ENCODE measurements at regions not wholly inside any gene's neighbourhood (a gene's known extent, or its start where the extent isn't known, plus 50 kb on each side); places are given as distances from the start of the nearest gene placed in this dataset.

DNA sequence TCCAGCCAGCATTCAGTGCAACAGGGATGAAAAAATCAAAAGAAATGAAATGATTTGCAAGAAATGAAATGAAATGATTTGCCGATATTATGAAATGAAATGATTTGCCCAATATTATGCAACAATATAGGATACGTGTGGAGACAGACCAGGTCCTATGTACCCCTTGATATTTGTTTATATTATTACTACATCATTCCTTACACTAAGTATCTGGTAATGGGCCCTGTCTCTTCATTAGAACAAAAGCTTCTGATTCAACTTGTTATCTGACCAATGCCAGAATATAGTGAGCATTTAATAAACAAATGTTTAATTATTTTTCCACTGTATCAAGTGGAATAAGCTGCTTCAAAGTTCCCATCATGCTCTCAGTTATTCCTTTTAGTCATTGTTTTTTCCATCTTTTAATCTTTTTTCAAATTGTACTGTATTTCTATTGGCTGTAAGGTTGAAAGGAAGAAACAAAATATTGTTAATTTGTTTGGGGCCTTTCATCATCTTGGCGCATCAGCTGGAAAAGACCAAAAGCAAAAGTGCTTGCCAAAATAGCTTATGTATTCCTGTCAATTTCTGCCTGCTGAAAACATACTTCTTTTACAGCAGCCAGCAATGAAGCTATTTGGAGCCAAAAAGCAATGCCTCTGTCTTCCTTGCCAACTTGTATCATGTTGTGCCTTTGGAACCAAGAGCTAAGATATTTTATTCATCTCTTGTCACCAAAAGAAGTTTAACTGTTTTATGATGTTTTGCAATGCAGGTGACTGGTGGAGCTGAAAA is 2314.9 kb downstream of the LRRC4C start:
- DNase-seq (ENCODE audit: low read depth in 2 of 2), result no peak

DNA sequence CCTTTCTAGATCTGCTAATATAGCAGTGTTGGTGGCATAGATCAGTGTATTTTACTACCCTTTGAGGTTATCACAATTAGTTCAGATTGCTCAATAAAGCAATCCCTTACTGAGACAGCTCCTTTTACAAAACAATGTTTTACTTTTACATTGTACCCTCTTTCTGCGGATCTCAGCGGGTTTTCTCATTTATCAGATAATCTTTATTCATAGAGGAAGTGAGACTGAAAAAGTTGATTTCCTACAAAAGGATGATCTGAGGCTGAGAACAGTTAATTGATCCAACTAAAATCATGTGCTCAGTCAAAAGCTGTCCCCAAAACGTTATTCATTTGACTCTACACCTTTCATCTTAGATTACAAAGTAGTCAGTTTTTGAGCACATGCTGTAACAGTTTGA is 2319.9 kb downstream of the LRRC4C start:
- DNase-seq (ENCODE audit: low read depth in 2 of 2), result no peak

DNA sequence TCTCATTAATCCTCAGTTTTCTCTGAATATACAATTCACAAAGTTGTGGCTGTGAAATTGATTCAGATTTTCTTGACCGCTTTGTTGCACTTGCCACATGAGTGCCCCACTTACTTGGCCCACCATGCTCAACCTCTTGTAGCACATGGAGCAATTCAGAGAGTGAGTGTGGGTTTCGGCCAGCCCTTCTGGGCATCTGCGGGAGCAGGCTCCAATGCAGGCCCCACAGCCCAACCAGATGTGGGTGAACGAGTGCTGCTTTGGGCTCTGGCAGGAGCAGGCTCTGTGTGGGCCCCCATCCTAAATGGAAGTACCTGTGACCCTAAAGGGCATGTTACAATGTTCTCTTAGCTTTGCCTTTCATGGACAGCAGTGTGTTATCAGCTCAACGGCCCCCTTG is 2338.6 kb downstream of the LRRC4C start:
- no peak for DNase-seq (ENCODE audit: low read depth in 2 of 2)

DNA sequence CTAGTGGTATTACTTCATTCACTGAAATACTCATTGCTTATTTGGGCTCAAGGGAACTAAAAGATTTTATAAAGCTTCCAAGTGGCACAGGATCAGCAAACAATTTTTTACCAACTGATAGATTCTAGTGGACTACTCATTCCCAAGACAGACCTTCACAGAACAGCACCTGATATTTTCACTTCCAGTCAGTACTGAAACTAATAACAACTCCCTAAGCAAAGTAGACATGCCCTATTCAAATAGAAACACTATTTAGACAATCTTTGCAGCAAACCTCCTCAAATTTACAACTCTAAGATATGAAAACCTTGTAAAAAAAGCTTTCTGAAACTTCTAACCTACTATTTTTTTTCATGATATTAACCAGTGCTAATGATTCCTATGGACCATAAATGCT is 2345.8 kb downstream of the LRRC4C start:
- DNase-seq (ENCODE audit: low read depth in 2 of 2), result no peak

DNA sequence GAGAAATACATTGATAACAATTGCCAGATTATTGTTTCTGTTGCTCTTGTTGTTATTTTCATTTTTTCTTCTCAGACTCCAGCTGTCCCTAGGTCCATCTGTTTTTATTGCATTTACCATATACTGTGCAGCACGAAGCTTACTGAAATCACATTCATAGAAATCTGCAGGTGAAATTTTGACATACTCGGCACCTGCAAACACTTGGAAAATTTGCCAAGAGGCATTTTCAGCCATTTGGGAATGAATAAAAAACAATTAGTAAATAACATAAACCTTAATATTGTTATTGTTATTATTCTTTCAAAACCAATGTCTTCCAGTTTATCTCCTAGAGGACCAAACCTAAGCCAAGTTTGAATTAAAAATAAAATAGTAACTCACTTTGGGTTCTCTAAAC is 2357.2 kb downstream of the LRRC4C start:
- no peak for DNase-seq (ENCODE audit: low read depth in 2 of 2)

DNA sequence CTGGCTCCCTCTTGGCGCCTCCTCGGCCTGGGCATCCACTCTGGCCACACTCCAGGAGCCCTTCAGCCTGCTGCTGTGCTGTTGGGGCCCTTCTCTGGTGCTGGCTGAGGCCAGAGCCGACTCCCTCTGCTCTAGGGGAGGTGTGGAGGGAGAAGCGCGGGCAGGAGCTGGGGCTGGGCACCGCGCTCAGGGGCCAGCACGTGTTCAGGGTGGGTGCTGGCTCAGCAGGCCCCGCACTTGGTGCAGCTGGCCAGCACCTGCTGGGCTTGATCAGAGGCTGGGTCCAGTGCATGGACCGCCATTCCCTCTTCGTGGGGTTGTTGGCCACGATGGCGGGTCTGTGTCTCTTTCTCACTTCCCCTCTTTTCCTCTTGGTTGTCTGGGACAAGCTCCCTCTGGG is 2381.0 kb downstream of the LRRC4C start:
- no peak for DNase-seq (ENCODE audit: low read depth in 2 of 2)

DNA sequence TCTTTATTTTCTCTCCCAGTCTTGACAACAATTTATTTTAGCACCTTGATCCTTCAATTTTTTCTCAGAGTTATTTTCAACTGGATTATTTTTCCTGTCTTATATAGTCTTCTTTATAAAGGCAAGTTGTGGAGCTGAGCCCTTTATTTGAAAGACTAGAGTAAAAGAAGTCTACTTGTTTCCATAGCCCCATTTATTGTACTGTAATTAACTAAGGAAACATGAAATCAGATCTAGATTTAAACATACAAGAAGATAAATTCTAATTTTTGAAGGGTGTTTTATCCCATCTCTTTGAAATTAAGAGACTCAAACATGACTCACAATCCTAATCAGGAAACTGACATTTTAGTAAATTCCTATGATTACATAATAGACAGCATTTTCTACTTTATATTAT is 2421.8 kb downstream of the LRRC4C start:
- no peak for DNase-seq (ENCODE audit: low read depth in 2 of 2)

DNA sequence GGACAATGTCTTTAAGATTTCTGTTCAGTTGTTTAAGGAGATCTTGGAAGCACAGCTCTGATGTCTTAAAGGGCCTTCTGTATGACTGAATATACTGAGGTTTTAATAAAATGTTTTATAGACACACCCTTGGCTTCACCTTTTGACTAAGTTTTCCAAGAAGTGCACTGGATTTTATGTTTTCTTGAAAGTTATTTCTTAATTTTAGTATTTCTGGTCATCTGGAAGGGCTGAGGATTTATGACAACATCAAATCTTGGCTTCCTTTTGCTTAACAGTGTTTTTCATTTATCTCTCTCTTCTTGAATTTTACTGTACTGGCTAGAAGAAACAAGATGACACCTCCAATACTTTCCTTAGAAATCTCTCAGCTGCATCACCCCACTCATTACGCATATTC is 2423.4 kb downstream of the LRRC4C start:
- no peak for DNase-seq (ENCODE audit: low read depth in 2 of 2)

DNA sequence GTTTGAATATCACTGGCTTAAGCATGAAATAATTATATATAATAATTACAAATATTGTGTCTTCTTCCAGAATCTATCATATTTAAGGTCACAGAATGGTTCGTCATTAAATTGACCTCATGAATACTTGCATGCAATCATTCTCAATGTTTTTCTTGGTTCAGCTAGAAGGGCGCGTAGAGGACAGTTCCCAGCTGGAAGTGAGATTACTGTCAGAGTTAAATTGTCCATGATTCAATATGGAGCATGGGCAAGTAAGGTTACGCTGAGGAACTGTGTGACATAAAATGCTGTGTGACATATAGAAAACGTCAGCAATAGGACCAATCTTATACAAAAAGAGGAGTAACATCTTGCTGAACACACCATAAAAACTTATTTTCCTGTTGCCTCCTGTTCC is 2423.5 kb upstream of the RAG2 start:
- no peak for DNase-seq (ENCODE audit: low read depth in 2 of 2)

DNA sequence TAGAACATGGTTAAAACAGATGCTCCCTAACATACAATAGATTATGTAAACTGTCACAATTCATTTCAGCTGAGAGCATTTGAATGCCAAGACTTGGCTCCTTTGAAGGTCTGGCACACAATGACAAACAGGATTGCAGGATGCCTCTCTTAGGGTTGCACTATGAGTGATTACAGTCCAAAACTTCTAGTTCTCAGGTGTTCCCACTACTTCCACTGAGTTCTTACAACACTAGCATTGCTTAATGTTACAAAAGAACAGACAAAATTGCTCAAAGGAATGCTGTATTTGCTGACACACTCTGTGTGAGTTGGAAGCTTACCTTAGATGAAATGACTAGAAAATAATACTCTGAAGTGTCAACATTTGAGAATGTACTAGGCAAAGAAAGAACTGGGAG is 2413.8 kb upstream of the RAG2 start:
- no peak for DNase-seq (ENCODE audit: low read depth in 2 of 2)

DNA sequence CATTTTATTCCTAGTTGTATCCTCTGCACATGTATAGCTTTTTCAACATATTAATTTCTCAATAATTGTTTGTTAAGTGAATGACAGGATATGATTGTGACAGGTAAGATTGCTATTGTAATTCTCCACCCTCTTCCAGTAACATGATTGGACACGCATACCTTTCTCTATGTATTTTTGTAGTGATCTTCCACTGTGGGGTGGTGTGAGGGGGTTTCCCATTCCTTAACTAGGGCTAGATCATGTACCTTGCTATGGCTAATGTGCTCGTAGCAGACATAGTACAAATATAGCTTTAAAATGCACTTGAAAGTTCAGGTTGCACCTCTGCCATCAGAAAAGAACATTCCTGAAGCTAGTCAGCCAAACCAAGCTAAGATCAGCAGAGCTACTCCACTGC is 2392.8 kb upstream of the RAG2 start:
- DNase-seq (ENCODE audit: low read depth in 2 of 2), result no peak

DNA sequence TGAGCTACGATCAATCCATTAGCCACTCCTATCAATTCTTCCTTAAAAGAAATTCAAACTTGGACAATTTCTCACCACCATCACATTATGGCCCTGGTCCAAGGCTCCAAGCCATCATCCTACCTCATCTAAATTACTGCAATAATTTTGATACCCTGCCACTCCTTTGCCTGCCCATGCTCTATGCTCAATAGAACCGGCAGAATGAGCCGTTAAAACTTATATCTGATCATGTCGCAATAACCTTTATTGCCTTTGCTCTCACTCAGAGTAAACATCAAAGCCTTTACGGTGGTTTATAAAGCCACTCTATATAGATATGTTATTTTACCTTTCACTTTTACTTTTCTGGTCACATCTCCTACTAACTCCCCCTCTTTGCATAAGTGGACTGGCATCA is 2392.1 kb upstream of the RAG2 start:
- DNase-seq (ENCODE audit: low read depth in 2 of 2), result no peak

DNA sequence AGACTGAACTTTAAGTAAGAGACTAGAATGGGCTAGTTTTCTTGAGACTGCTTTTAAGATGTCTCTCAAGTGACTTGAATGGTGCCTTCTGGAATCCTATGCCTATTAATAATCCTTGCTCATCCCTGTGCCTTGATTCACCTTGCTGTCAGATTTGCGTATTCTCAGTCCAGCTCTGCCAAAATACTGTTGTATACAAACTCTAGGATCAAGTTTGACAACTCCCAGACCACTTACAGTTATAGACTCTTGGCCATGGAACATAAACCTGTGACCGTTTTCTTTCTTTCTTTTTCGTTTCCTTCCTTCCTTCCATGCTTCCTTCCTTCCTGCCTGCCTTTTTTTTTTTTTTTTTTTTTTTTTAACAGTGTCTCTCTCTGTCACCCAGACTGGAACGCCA is 2390.9 kb upstream of the RAG2 start:
- no peak for DNase-seq (ENCODE audit: low read depth in 2 of 2)

DNA sequence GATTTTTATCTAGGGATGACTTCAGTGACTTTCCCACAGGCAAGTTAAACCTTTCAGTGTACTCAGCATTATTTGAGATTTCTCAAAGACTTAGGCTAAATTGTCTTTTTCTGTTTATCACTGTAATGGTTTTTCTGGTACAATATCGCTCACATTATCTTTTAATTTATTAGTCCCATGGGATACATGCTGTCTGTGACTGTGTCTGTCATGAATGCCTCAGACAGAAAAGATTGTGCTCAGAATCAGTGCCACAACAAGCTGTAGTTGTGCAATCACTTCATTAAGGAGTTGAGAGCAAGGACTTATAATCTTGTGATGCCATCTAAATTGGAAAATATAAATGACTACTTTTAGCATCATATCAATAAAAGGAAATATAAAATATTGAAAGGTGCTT is 2374.2 kb upstream of the RAG2 start:
- no peak for DNase-seq (ENCODE audit: low read depth in 2 of 2)

DNA sequence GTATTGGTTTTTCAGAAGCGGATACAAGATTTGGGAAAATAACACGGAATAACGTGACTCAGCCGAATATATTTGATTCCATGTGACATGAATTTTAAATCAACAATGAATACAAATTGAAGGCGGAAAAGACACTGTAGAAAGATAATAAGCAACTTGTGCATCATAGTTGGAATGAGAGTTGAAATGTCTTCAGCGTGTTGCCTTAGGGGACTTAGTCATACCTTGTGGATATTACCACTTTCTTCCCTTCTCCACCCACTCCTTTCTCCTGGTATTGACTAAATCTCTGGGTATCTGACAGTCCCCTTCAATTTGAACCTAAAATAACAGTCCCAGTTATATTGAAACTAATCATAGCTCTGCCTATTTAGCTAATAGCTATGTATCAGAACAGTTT is 2373.1 kb upstream of the RAG2 start:
- DNase-seq (ENCODE audit: low read depth in 2 of 2), result no peak

DNA sequence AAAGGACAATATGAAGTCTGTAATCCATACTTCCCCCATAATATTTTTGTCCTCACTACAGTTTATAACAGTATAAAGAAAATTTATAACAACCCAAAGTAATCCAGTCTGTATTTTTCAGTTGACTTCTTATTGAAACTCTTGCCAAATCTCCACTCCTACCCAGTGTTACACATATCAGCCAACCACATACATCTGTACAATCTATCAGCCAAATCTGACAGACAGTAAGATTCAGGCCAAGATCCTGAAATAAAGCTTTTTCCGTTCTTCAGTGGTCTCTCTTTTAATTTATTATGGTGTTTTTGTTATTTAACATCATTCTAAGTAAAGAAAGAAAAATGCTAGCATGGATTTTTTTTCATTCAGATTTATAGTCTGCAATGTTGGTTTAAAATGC is 2370.9 kb upstream of the RAG2 start:
- DNase-seq (ENCODE audit: low read depth in 2 of 2), result no peak

DNA sequence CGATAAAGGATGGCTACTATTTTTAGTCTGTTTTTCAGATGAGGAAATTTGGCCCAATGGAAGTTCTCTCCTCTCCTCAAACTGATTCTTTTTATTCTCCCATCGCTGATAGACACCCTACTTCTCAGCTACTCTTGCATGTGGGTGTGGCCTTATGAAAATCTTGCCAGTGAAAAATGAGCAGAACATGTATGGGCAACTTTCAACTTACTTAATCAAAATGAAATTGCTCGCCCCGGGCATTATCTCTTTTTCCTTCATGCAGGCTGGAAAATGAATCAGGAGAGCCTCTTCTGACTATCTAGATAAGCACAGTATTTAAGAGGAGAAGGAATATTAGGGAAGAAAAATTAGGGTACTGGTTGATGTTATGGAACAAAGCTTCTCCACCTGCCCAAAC is 2354.7 kb upstream of the RAG2 start:
- DNase-seq (ENCODE audit: low read depth in 2 of 2), result no peak

DNA sequence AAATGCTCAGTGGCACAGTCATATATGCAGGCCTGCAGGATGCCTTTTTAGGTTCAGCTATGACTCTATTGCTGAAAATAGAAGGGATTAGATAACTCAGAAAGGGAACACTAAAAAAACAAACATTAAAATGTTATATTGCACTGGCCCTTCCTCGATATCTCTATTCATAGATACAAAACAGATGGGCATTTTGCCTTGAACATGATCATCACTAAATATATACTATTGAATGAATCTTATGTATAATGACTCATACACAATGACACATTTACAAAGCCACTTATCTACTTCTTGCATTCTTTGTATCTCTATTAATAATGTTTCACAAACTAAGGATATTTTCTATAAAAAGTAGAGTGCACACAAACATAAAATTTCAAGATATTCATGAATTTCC is 2352.8 kb upstream of the RAG2 start:
- DNase-seq (ENCODE audit: low read depth in 2 of 2), result no peak

DNA sequence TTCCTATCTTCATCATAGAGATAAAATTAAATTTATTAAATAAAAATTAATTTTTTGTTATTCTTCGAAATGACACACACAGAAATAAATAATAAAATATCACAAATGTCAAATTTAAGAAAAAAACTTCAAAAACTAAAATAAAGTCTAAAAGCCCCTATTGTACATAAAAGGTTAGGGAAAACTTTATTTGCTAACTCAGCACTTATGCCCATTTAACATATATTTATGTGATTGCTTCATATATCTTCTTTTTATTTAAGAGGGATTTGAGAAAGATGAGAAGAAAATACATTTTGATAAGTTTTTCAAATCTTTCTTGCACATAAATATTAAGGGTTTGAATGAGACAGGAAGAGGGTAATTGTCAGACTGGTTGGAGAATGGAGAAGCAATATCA is 2350.4 kb upstream of the RAG2 start:
- no peak for DNase-seq (ENCODE audit: low read depth in 2 of 2)

DNA sequence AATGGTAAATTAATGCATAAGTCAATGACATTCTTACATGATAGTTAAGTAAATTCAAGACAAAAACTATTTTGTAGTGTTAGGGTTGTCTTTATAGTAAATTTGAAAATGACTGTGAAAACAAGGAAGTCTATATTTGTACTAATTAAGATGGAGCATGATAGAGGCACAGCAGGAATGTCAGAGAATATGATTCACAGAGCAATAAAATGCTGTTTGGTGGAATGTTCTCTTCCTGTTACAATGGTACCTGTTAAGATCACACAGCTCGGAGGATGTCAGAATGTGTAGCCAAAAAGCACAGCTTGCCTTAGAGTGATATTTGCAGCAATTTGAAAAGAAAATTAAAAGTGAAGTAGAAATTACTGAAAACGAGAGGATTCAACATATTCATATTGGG is 2339.7 kb upstream of the RAG2 start:
- no peak for DNase-seq (ENCODE audit: low read depth in 2 of 2)

DNA sequence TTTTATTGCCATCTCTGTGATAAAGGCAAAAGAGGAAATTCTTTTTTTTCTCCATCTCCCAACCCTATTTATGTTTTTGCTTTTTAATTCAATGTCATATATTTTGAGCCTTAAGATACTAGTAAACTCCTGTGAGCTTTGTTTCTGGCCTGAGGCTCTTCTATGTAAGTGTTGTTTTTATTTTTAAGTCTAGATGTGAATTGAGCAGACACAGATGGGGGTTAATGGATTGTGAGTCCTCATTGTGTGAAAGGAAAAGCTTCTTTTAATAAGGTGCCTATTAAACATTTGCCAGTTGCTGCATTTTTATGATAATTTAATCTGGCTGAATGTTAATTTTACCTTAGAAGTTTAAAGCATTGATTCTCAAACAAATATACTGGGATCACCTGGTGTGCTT is 2337.9 kb upstream of the RAG2 start:
- DNase-seq (ENCODE audit: low read depth in 2 of 2), result no peak

DNA sequence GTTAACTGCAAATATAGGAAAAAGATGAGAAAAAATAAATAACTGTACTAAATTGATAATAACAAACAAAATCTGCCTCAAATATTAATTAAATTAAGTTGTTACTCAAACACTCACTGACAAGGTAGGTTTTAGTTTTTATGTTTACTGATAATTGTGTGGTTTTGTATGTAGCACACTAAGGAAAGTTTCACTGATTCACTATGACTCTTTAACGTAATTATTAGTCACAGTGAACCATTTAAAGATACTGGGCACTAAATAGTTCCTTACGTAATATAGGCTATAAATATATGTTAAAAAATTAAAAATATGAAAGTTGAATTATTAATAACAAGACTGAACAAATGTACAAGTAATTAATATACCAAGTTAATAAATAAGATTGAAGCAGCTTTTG is 2330.0 kb upstream of the RAG2 start:
- no peak for DNase-seq (ENCODE audit: low read depth in 2 of 2)

DNA sequence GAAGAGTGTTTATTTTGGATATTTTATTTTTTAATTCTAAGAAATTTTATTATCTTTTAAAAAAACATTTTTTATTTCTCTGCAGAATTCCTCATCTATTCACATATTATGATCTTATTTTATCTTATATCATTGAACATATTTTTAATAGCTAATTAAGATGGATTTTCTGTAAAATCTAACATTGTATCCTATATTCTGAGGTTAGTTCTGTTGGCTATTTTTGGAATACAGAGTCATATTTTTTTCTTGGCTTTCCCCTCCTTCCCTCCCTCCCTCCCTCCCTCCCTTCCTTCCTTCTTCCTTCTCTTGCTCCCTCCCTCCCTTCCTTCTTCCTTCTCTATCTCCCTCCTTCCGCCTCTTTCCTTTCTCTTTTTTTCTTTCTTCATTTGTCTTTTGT is 2326.6 kb upstream of the RAG2 start:
- no peak for DNase-seq (ENCODE audit: low read depth in 2 of 2)

DNA sequence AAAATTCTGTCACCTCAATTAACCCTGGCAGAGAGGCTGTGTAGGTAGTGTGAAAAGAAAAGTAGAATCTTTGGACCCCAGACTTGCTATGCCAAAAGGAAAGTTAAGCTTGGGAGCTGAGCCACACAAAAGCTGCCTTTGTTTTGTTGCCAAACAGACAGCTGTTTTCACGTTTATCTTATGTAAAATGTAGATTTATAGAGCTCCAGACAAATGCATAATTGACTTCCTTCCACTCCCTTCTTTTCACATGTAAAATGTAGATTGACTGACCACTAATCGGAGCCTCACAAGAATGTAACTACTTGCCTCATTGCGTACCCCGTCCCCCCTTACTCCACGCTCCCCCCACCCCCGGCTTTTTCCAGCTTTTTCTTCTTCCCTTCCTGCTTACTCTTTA is 2302.2 kb upstream of the RAG2 start:
- DNase-seq (ENCODE audit: low read depth in 2 of 2), result no peak
